ENCODE measurements at regions not wholly inside any gene's neighbourhood (a gene's known extent, or its start where the extent isn't known, plus 50 kb on each side); places are given as distances from the start of the nearest gene placed in this dataset.

DNA sequence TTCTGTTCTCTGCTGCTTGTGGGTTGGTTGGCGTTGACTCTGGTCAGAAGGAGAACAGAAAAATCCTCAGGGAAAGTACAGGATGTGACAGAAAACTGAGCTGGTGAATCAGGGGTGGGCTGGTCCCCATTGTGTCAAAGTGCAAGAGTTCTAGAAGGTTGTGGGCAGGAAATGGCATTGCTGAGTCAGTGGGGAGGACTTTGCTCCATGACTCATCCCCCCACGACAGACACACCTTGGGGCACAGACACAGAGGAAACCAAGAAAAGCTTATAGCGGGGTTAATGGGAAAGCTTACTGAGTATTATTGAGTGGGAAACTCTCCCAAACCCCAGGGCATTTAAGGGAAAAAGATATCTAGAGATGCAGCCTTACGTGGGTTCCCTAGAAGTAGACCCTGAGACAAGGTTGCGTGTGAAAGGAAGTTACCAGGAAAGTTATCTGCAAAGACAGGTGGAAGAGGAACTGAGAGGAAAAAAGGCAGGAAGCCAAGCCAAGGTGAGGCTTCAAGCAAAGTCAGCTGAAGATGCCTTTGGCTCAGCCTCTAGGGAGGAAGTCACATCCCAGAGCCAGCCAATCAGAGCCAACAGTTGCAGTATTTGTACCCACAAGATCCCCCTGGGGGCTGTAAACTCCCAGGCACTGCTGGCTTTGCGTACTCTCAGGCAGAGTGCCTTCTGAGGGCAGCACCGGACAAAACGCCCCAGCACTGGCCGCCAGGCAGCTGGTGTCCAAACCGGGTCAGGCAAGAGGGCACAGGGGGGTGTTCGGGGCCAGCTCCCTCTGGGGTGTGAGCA is 86.4 kb downstream of the FOXL1 start:
- peak; percentile 99 for DNase-seq

DNA sequence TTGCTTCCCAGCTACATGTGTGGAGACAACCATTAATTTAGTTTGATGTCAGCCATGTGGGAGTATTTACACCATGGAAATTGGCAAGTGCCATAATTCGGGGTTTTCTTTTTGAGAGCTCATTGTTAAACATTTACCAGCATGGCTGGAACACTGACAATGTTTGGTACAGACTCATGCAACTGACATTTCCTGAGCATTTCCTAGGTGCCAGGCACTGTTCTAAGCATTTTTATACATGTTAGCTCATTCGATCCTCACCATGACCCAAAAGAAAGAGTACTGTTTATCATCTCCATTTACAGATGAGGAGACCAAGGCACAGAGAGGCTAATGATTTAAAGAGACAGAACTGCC is 86.9 kb downstream of the FOXL1 start:
- peak; percentile 84 for DNase-seq

DNA sequence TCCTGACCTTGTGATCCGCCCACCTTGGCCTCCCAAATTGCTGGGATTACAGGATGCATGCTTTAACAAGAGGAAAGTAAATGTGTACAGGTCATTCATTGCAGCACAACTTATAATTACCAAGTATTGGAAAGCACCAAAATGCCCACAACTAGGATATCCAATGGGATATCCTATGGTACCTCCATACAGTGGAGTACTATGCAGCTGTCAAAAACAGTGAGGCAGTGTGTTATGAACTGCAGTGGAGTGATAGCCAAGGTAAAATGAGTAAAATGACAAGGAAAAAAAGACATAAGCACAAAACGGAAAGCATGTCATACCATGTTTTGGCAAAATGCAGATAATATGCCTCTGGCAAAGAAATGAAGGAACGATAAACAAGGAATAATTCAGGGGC is 87.6 kb downstream of the FOXL1 start:
- DNase-seq: no peak

DNA sequence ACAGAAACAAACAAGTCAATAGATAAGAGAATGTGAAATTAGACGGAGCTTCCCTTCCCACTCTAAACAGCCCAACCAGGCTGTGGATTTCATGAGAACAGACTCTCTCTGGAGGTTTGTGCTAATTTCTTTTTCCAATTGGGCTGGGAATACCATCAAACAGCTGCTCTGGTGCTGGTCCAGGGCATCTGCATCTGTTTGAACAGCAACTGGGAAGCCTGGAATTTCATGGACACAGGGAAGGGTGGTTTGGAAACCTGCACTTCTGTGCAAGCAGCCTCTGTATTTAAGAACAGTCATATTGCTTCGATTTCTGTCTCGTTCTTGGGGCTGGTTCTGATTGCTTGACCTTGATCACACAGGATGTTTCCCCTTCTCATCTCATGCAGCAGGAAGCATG is 88.7 kb downstream of the FOXL1 start:
- no peak for DNase-seq

DNA sequence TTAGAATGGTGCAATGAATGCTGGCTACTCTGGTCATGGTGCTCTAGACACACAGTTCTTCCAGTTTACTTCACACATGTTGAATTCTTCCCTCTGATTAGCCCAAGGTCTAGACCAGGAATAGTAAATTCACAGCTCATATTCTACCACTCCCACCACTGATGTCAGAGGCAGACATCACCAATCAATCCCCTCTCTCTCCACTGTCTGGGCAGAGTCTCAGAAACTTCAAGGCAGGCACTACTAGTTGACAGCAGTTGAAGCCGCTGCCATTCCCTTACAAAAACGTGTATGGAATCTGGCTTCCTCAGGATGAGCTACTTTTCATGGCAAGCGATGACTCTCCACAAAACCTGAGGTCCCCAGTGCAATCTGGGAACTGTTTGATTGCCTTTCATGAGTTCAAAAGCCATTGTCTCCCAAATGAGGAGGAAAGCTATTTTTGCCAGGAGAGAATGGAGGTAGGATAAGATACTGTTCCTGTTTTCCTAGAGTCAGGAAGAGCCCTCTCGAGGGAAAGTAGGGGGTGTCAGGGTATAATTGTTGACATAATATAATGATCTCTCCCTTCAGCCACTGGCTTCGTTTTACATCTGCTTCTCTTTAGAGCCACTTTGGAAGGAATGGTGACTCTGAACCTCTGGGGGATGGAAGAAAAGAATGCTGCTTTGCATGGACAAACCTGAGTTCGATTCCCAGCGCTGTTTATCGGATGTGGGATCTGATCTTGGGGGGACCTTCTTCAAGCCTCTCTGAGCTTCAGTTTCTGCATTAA is 90.0 kb downstream of the FOXL1 start:
- peak; percentile 55 for DNase-seq

DNA sequence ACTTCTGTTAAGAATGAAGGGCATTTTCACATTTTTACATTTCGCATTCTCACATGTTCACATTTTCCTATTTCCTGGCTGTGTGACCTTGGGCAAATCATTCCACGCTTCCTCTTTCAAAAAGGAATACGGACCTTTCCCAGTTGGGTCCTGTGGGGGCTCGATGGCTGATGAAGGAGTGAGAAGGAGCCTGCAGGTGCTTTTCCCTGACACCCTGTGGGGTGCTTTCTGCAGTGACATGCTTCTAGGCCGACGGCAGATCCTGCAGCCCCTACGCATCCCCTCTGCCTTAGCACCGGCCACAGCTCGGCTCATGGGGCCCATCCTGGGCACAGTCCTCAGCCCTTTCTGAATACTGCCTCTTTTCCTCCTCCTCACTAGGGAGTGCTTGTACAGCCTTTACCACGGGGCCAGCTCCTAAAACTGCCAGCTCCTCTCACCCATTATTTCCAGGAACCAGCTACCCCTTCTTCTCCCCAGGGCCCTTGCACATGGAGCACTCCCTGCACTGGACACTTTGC is 91.0 kb downstream of the FOXL1 start:
- no peak for DNase-seq

DNA sequence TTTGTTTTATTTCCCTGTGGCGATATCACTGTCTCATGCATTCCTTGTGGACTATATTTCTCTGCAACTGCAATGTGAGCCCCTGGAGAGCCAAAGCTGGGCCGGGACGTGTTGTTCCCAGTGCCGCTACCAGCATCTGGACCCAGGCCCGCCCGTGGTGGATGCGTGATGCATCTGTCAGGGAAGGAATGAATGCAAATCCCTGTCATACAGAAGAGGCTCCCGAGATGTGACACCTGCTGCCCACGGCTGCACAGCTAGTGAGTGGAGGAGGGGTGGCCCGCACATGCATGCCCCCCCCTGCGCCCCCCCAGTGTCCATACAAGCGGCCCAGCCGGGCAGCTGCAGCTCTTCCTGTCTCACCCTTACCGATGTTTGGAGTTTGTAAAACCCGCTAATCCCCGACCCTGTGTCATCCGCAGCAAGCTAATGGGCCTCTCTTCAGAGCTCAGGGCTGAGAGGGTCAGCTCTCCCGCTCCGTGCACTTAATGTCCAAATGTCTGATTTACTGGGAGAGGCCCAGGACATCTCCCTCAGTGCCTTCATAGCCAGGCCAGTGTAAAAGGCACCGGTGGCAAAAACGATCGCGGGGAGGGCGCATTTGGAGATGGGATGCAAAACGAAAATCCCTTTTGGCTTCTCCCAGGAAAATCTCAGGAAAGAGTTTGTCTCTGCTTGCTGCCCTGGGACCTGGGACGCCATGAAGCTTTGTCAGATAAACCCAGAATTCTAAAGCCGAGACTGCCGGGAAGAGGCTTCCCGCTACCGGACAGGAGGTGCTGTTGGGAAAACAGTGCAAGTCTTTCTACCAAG is 91.8 kb downstream of the FOXL1 start:
- no peak for DNase-seq

DNA sequence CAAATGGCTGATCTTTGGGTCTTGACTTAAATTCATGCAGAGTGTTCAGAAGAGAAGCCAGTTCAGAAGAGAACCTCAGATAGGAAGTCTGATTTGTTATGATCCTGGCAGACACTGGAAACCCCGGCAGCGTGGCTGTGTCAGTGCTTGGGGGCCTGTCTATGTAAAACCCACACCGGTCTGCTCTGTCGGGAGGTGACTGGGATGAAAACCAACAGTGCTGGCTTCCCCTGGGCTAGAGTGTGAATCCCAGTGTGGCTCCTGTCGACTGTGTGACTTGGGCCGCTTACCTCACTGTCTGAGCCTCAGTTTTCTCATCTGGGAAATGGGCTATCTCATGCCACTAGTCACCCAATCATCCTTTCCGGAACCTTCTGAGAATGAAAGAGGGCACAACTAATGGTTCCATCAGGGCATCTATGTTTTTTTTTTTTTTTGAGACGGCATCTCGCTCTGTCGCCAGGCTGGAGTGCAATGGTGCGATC is 92.4 kb downstream of the FOXL1 start:
- no peak for DNase-seq

DNA sequence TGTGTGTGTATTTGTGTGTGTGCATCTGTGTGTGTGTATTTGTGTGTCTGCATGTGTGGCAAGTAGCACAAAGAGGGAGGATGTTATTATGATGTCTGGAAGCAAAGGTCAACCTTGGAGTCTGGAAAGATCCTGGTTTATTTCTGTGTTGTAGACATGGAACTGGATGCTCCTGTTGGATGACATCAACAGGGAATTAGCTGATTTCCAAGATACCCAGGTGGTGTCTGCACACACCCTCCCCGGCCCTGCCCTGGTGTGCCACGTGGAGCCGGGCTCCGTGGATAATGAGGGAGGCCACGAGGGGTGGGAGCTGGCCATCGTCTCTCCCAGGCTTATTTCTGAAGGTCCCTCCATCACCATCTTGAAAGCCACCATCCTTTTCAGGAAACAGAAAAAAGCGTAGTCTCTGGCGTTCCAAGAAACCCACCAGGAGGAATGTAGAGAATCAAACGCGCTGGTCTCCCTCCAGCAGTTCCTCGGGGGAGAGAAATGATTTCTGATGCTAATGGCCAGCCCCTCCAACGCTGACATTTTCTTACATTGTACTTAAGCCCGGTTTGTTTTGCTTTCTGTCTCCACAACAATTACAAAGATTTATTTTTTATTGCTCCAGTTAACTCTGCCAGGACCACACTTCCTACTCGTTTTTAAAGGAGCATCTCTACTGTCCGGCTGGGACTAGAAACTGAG is 93.3 kb downstream of the FOXL1 start:
- DNase-seq: no peak

DNA sequence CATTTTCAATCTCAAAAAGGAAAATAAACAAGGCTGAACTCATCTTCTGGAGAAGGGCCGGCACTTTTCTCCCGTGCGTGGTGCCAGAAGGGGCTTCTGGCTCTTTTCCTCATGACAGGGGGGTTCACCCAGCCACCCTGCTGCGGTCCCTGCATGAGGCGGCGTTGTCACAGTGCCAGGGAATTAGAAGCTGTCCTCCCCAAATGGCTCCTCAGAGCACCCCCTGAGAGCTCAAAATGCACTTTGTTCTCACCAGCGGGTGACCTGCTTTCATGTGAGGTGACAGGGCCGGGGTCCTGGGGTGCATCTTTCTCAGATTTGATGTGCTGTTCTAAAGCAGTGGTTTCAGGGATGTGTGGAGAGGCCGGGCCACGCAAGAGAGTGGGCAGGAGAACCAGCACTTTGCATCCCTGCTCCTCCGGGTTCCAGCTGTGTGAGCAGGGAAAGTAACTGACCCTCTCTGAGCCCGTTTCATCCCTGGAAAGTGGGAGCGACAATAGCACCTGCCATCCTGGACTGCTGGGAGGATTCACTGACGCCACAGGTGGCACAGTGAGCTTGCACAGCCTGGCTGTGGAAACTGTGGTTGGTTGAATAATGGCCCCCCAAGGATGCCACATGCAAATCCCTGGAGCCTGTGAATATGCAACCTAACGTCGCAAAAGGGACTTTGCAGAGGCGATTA is 94.0 kb downstream of the FOXL1 start:
- no peak for DNase-seq

DNA sequence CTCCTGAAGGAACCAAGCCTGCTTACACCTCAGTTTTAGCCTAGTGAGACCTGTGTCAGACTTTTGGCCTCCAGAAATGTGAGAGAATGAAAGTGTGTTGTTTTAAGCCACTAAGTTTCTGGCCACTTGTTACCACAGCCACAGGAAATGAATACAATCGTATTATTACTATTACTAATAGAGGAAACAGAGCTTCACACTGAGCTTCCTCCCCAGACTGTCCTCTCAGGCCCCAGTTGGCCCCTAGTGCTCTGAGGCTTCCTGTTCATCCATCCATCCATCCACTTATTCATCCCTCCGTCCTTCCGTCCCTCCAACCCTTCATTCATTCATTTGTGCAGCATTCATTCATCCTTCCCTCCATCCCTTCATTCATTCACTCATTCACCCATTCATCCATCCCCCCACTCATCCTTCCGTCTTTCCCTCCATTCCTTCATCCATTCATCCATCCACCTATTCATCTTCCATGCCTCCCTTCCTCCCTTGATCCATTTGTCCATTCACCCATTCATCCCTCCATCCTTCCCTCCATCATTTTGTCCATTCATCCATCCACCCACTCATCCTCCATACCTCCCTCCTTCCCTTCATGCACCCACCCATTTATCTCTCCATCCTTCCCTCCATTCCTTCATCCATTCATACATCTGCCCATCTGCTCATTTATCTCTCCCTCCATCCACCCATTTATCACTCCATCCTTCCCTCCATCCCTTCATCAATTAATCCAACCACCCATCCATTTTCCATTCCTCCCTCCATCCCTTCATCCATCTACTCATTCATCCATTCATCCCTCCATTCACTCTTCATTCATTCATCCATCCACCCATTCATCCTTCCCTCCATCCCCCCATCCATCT is 95.0 kb downstream of the FOXL1 start:
- no peak for DNase-seq

DNA sequence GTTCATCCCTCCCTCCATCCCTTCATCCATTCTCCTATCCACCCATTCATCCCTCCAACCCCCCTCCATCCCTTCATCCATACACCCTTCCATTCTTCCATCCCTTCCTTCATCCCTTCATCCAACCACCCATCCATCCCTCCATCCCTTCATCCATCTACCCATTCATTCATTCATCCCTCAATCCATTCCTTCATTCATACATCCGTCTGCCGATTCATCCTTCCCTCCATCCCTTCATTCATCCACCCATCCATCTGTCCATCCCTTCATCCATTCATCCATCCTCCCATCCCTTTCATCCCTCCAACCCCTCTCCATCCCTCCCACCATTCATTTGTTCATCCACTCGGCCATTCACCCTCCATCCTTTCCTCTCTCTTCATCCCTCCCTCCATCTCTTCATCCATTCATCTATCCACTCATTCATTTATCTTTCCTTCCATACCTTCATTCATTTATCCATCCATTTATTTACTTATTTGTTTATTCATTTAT is 95.7 kb downstream of the FOXL1 start:
- DNase-seq: no peak

DNA sequence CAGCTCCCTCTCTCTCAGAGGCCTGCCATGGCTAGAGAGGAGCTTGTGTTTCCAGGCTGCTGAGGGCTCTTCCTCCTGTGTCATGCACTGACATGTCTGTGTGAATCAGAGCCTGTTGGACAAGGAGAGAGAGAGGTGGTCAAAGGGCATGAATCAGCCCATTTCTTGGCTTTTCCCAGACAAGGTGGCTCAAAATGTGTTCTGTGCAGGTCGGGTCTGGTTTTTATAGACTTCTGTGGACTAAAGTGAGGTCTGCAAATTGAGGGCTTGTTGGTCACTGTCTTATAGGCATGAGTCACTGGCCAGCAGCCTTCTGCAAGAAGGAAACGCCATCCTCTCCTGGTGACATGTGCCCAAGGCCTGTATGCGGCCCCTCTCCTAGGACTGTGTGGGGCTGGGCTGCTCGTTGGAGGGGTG is 97.9 kb downstream of the FOXL1 start:
- peak; percentile 83 for DNase-seq

DNA sequence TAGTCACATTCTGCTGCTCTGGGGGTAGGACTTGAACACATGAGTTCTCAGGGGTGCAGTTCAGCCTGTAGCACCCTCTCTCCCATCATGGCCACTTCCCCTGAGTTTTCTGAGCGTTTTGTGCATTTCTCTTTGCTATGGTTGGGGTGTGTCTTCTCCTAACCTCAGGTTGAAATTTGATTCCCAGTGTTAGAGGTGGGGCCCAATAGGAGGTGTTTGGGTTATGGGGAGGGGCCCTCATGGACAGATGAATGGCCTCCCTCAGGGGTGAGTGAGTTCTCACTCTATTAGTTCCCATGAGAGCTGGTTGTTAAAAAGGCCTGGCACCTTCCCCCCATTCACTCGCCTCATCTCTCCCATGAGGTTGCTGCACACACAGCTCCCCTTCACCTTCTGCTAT is 101.1 kb downstream of the FOXL1 start:
- DNase-seq: no peak

DNA sequence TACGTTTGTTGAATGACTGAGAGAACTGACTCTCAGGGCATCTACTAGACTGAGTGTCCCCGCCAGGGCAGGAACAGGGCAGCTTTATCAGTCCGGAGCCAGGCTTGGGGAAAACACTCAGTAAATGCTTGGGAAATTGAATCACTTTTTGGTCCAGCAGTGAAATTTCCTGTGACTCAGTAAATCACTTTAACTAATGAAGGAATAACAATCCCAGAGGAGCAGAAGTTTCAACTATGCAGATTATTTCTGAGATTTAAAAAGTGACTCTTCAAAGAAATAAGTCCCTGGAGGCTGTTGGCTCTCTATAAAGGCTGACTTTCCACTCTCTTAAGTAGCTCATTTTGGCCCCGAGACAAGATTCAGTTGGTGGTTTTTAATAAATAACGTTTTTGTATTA is 101.8 kb downstream of the FOXL1 start:
- DNase-seq: peak; percentile 87

DNA sequence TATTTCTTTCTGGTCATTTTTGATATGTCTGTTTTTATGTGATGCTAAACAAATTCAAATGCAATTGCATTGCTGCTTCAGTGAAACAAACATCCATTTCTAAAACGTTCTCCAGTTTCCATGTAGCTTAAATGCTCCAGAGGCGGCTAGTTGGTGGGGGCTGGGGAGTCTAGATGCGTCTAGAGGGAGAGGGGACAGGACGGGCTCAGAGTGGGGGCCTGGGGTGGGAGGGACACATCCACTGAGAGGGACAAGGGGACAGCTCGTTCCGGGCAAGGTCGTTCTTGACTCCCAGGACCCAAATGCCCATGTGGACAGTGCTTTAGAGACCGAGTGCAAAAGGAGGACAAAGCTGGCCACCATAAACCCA is 102.3 kb downstream of the FOXL1 start:
- DNase-seq: peak; percentile 8

DNA sequence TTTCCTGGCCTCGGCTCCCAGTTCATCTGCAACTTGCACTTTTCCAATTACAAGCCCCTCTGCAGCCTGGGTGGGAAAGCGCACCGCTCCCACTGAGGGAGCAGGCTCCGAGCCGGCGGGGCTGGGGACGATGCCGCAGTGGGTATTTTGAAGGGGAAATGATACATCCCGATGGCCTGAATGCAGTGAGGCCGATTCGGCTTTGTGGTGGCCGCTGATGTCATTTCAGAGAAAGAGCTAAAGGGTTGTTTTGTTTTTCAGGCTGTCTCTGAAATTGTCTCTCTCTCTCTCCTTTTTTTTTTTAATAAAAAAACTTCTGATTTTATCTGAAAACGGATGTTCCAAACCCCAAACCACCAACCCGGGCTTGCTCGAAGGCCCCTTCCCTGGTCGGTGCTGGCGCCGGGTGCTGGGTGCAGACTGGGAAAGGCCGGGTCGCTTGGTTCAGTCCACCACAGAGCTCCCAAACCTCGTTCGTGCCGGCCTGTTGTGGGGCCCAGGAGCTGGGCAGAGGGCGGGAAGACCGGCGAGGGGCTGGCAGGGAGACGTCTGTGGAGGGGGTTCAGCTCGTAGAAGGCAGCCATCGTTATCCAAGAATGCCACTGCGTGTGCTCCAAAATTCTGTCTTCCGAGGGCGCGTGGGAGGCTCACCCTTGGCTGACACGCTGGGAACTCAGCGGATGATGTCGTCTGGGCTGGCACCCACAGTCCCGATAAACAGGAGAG is 102.8 kb downstream of the FOXL1 start:
- peak; percentile 54 for DNase-seq

DNA sequence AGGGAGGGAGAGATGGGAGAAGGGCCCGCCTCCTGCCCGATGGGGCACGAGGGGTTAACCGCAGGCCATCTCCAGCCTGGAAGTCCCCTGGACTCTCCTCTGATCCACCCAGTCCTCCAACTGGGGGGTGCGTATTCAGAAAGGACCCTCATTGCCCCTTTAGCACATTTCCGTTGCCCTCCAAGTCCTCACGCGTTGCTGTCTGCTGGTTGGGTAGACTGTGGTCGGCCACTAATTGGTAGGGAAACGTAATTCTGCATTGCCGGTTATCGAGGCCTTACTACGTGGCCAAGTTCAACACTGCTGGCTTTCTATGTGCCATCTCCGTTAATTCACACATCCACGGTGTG is 103.4 kb downstream of the FOXL1 start:
- no peak for DNase-seq

DNA sequence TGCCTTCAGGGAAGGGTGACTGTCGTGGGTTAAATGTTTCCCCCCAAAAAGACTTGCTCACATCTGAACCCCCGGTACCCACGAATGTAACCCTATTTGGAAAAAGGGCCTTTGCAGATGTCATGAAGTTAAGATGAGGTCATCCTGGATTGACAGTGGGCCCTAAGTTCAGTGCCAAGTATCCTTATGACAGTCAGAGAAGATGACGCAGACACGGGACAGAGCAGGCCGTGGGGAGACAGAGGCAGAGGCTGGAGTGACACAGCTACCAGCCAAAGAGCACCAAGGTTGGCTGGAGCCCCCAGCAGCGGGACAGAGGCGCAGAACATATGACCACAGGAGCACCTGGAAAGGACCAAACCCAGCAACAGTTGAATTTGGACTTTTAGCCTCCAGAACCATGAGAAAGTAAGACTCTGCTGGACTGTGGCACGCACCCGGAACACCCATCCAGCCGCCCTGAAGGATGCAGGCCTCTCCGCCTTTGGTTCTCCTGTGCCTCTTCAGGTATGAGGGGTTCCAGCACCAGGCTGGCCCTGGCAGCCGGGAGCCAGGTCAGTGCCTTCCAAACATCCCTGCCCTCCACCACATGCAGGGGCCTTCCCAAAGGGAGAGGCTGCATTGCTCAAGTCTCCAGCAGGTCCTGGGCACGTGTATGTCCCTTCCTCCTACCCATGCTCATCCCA is 104.0 kb downstream of the FOXL1 start:
- no peak for DNase-seq

All from EL (cell line).